GM18505 (cell line): ENCODE measurements at regions not wholly inside any gene's neighbourhood (a gene's known extent, or its start where the extent isn't known, plus 50 kb on each side); places are given as distances from the start of the nearest gene placed in this dataset.
"Not testable (repeated sequence)": the region's sequence is repeated elsewhere in the genome, so short reads cannot be mapped to it uniquely, and the experiment has no call there.

Experiments used
- ATAC-seq: cut with Tn5 transposase; IDR thresholded peaks from one replicate; pipeline ENCODE4 v1.9.1; 2021; ENCODE audit not compliant: unreplicated experiment
- POLR2A ChIP-seq: IDR thresholded peaks from 4 replicates; pipeline ENCODE4 v1.6.1; 2011; ENCODE audit warnings: borderline replicate concordance; ENCODE audit not compliant: insufficient read depth, insufficient read length; ENCODE audit errors: extremely low read depth

- ATAC-seq: no peak
- TF ChIP-seq POLR2A: no peak
These were observed 86.6 kb downstream of the RRAGC start for GRCh38 chr1:38772953-38773352.

DNA sequence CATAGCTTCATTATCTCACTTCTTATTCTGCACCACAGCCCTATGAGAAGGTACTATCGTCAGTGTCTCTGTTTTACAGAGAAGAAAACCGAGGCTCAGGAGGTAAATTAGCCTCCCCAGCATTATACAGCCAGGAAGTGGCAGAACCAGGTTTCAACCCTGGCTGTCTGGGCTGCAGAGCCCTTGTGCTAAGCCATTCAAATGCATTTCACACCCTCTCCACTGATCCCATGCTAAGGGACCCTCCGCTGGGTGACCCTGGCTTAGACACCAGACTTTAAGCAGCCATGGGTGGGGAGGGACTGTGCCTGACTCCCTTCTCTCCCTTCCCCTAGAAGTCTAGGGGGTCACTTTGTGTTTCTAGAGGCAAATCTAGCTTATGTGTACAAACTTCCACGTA, 87.5 kb downstream of the RRAGC start:
- no peak for ATAC-seq
- no peak for TF ChIP-seq POLR2A

DNA sequence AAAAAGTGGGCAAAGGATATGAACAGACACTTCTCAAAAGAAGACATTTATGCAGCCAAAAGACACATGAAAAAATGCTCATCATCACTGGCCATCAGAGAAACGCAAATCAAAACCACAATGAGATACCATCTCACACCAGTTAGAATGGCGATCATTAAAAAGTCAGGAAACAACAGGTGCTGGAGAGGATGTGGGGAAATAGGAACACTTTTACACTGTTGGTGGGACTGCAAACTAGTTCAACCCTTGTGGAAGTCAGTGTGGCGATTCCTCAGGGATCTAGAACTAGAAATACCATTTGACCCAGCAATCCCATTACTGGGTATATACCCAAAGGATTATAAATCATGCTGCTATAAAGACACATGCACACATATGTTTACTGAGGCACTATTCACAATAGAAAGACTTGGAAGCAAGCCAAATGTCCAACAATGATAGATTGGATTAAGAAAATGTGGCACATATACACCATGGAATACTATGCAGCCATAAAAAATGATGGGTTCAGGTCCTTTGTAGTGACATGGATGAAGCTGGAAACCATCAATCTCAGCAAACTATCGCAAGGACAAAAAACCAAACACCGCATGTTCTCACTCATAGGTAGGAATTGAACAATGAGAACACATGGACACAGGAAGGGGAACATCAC, 88.9 kb downstream of the RRAGC start:
- ATAC-seq: not testable (repeated sequence)

DNA sequence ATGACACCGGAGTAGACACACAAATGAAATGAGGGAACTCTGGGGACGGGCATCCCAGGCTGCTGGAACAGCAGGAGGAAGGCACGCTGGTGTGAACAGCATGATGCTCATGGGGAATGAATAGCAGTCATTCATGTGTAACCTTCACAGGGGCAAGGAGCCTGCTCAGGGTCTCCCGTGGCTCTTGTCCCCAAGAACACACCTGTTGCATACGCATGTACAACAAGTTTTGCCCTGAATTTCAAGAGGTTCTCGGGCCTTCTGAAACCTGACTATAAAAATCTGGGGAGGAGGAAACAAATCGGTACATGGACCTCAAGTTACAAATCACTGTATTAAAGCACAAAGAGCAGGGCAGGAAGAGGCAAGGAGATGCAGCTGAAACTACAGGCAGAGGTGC, 93.4 kb downstream of the RRAGC start:
- ATAC-seq: no peak
- no peak for TF ChIP-seq POLR2A

DNA sequence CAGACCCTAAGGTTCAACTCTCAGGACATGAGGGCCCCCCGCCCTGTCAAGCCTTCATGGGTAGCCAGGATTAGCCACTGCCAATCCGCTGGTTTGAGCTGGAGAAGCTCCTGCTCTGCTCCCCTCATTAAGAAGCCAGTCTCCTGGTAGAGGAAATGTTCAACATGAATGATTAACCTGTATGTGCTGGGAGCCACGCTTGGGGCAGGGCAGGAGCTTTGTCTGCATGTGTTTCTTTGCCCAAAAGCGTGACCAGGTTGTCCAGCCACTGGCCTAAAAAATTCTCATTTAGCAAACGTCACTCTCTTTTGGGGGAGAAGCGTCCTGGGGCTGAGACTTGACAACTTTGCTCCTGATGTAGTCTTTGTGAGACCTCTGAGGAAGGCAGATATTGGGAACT, 96.5 kb downstream of the RRAGC start:
- no peak for ATAC-seq
- TF ChIP-seq POLR2A: no peak

GRCh38 chr1:38760562-38760961, 99.0 kb downstream of the RRAGC start:
- TF ChIP-seq POLR2A: no peak
- ATAC-seq: no peak

DNA sequence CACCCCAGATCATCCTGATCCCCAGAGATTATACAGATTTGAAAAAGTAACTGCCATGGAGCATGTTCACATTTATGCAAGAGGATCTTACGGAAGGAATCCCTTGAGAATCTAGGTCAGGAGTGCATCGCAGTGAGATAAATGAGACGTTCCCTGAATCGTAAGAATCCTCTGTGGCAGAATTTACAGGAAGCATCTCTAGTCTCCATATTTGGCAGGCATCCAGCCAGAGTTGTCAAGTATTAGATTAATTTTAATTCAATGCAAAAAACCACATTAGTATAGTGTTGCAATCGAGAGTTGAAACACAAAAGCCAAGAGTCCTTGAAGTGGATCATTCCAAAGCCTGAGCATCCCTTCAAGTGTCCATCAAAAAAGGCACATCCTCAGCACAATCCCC, 100.8 kb downstream of the RRAGC start:
- ATAC-seq: no peak
- no peak for TF ChIP-seq POLR2A

GRCh38 chr1:38746941-38747600, 112.5 kb downstream of the RRAGC start:
- no peak for ATAC-seq
- no peak for TF ChIP-seq POLR2A

DNA sequence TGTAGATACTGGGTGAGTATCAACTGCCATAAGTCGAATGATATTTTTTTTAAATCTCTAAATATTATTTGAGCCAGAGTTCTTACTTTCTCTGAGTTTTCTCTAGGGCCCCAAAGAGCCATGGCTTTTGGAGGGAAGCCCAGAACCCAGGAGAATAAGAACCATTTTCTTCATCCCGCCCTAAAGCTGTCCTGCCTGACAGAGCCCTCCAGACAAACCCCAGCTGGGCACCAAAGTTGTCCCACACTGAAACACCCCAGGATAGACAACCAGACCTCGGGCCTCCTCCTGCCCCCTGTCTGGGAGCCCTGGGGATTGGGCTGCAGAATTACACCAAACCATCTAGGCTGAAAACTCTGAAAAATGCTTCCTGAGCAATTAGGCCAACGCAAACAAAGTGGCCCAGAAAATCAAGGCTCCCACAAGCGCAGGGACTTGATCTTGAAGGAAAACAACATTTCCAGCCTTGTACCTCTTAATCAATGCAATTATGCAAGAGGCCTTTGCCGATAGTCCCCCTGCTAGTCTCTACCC, 113.1 kb downstream of the RRAGC start:
- no peak for ATAC-seq
- TF ChIP-seq POLR2A: no peak

DNA sequence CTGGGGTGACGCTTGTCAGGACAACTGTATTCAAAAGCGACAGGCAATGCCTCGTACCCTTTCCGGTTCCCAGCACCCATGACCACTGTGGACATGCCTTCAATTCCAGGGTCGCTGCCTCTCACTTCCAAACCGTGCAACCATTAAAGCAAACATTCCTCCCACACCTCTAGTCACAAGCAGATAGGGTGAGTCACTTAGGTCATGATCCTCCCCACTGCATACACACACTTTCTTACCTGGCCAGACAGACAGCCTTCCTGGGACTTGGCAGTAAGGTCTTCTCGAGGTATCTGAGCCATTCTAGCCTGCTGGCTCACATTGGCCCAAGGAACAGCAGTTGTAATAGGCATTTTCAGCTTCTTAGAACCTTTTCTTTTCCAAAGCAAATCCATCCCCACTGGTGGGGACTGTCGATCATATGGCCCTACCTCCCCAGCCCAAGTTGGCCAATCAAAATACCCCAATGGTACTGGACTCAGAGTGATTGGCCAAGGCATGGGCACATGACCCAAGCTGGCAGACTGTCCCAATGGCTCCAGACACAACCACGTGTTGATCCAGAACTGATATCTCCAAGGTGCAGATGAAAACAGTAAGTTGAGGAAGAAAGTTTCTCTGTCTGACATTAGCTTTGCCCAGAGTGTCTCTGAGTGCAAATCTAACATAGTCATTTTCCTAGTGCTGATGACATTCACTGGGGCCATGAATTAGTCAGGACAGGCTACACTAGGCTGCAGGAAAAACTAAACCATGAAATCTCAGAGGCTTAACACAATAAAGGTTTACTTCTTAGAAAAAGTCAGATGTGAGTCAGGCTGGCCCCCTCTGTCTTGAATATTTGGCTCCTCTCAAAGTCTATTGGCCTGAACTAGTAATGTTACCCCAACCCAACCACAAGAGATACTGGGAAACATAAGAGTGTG, 113.8 kb downstream of the RRAGC start:
- TF ChIP-seq POLR2A: no peak
- ATAC-seq: no peak

DNA sequence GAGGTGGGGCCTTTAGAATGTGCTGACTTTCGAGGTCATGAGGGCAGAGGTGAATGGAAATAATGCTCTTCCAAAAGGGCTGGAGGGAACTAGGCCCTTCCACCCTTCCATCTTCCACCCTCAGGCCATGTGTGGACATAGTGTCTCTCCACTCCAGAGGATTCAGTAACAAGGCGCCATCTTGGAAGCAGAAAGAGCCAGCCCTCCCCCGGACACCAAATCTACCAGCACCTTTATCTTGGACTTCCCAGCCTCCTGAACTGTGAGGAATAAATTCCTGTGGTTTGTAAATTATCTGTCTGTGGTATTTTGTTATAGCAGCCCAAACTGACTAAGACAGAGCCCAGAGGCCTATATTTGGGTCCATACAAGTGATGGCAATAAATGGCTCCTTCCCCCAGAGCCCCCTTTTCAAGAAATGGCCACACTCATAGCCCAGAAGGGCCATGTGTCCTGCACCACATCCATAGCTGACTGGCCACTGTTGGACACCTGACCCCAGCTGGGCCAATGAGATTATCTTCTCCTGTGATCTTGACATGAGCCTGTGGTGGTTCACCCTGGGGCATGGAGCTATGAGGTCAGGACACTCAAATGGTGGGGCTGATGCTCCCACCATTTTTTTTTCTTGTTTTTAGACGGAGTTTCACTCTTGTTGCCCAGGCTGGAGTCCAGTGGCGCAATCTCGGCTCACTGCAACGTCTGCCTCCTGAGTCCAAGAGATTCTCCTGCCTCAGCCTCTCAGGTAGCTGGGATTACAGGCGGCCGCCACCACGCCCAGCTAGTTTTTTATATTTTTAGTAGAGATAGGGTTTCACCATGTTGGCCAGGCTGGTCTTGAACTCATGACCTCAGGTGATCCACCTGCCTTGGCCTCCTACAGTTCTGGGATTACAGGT, 114.9 kb downstream of the RRAGC start:
- no peak for ATAC-seq
- no peak for TF ChIP-seq POLR2A

DNA sequence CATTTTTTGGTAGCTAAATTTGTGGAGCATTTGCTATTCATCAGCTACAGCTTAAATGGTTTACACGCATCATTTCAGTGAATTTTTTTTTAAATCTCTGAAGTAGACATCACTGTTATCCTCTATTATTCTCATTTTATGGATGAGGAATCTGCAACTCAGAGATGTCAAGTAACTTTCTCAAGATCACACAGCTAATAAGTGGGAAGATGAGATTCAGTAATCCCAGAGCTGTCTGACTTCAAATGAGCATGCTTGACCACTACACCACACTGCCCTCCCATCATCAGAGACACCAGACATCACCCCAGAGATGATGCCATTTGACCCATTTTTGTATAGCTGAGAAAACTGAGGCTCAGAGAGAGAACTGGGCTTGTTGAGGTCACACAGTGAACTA, 116.4 kb downstream of the RRAGC start:
- TF ChIP-seq POLR2A: no peak
- ATAC-seq: no peak

DNA sequence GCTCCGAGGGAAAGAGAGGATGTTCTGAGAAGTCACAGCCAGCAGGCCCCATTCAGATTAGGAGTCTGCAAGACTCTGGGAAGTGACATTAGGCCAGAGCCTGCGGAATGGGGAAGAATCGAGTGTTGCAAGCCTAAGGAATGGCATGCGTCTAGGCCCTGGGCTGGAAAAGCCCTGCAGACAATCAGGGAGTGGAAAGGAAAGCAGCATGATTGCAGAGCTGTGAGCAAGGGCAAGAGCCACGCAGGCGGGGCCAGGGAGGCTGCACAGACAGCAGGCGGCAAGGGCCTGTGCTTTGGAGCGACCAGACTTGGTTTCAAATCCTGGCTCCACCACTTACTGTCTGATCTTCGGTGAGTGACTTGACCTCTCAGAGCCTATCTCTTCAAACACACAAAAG, 118.2 kb downstream of the RRAGC start:
- ATAC-seq: no peak
- TF ChIP-seq POLR2A: no peak
